Mammary epithelial cell (primary cell): ENCODE measurements at regions not wholly inside any gene's neighbourhood (a gene's known extent, or its start where the extent isn't known, plus 50 kb on each side); places are given as distances from the start of the nearest gene placed in this dataset.

Experiments
- CTCF ChIP-seq, 2 donors: IDR thresholded peaks in 1 of 2; conservative IDR thresholded peaks in 1 of 2; 2 replicates each; pipeline ENCODE4 v1.5.1; 2011 to 2012; ENCODE audit warnings: inconsistent platforms in 2 of 2, low read length in 2 of 2, mild to moderate bottlenecking in 2 of 2, control low read depth in 1 of 2, low read depth in 1 of 2; ENCODE audit not compliant: insufficient read depth in 1 of 2; ENCODE audit errors: extremely low read depth in 1 of 2
- EZH2 ChIP-seq: IDR thresholded peaks from 2 replicates; pipeline ENCODE4 v1.6.1; 2012; ENCODE audit warnings: low read length, inconsistent platforms, borderline replicate concordance

- TF ChIP-seq CTCF (conservative IDR thresholded peaks at IDR 0.05 in 1 of 2, IDR thresholded peaks at IDR 0.05 in 1 of 2; ENCODE audit: extremely low read depth in 1 of 2, insufficient read depth in 1 of 2, low read depth in 1 of 2, low read length in 2 of 2): no peak
- no peak for TF ChIP-seq EZH2
Observed at GRCh38 chr7:21276471-21277035, 151.3 kb upstream of the SP4 start.
